H1 (cell line): ENCODE measurements at regions not wholly inside any gene's neighbourhood (a gene's known extent, or its start where the extent isn't known, plus 50 kb on each side); places are given as distances from the start of the nearest gene placed in this dataset.

Experiments
- KDM4A ChIP-seq: IDR thresholded peaks from one replicate; pipeline ENCODE4 v1.7.1; 2012; ENCODE audit warnings: low read depth, mild to moderate bottlenecking, moderate library complexity, low read length, inconsistent platforms; ENCODE audit not compliant: severe bottlenecking
- PHF8 ChIP-seq: fragments of 200-600 bp; sonication (generic); conservative IDR thresholded peaks from 2 replicates; pipeline ENCODE4 v1.7.1; 2012; ENCODE audit warnings: low read depth, mild to moderate bottlenecking, inconsistent platforms, low read length, moderate library complexity
- YY1 ChIP-seq: IDR thresholded peaks from 2 replicates; pipeline ENCODE4 v1.6.1; 2011; ENCODE audit warnings: low read depth, mild to moderate bottlenecking, low read length

- TF ChIP-seq KDM4A (no peak), YY1 (no peak), PHF8 (no peak)
- TF ChIP-seq, all 59 proteins: peak for 0
Observed at GRCh38 chrX:149302705-149303104, 202.4 kb downstream of the IDS start (continued).
